SK-N-SH (cell line): ENCODE measurements at regions not wholly inside any gene's neighbourhood (a gene's known extent, or its start where the extent isn't known, plus 50 kb on each side); places are given as distances from the start of the nearest gene placed in this dataset.

Experiments
- CTCF ChIA-PET: fragments of 300-600, 350-600 bp; formaldehyde crosslinking; extraction: SDS; loops from one replicate; lab custom pipeline; 2021; lab: Yijun Ruan, JAX
- POLR2A ChIA-PET: fragments of 350-600 bp; sonication (Branson Sonifier 250); formaldehyde crosslinking; extraction: SDS; loops from one replicate; lab custom pipeline; 2020; ENCODE audit warnings: antibody characterized with exemption, inconsistent platforms; lab: Yijun Ruan, JAX
- DNase-seq: peaks from one replicate; pipeline ENCODE4 v3.0.0; 2012
- H2AFZ ChIP-seq: fragments of 200-600 bp; sonication (generic); 2 replicates; pipeline ENCODE4 v1.8.1; 2016; ENCODE audit warnings: antibody characterized with exemption, mild to moderate bottlenecking, low read depth
- H3F3A ChIP-seq: fragments of 200-600 bp; sonication (generic); replicated peaks from 2 replicates; pipeline ENCODE3; 2016; ENCODE audit warnings: antibody characterized with exemption, mild to moderate bottlenecking; ENCODE audit not compliant: insufficient read depth
- H3K27ac ChIP-seq, 2 experiments: fragments of 200-500 bp in 1 of 2; fragments of 200-600 bp in 1 of 2; sonication (Bioruptor generic) in 1 of 2; sonication (generic), shearing (Covaris generic) in 1 of 2; 2 replicates each; pipeline versions ENCODE4 v1.5.1 to v1.6.1; 2014 to 2016; ENCODE audit warnings: low read depth in 2 of 2, inconsistent platforms in 1 of 2, low read length in 1 of 2, mild to moderate bottlenecking in 1 of 2, mixed read lengths in 1 of 2
- H3K27me3 ChIP-seq: fragments of 200-600 bp; sonication (generic), shearing (Covaris generic); 2 replicates; pipeline ENCODE4 v1.6.1; 2016; ENCODE audit warnings: mixed run types; ENCODE audit not compliant: insufficient read depth
- H3K36me3 ChIP-seq, 2 experiments: fragments of 200-500 bp in 1 of 2; fragments of 200-600 bp in 1 of 2; sonication (Bioruptor generic) in 1 of 2; sonication (generic) in 1 of 2; replicated peaks in 1 of 2; 2 replicates each; pipeline versions ENCODE3 to v1.5.1; 2014 to 2016; ENCODE audit warnings: low read length in 1 of 2, mild to moderate bottlenecking in 1 of 2; ENCODE audit not compliant: insufficient read depth in 2 of 2, control insufficient read depth in 1 of 2
- H3K4me1 ChIP-seq, 2 experiments: fragments of 200-500 bp in 1 of 2; fragments of 200-600 bp in 1 of 2; sonication (Bioruptor generic) in 1 of 2; sonication (generic), shearing (Covaris generic) in 1 of 2; 2 replicates each; pipeline versions ENCODE4 v1.5.1 to v1.6.1; 2014 to 2016; ENCODE audit warnings: low read depth in 1 of 2, low read length in 1 of 2, mixed run types in 1 of 2; ENCODE audit not compliant: insufficient read depth in 2 of 2, control insufficient read depth in 1 of 2
- H3K4me2 ChIP-seq: fragments of 200-600 bp; sonication (generic), shearing (Covaris generic); 2 replicates; pipeline ENCODE4 v1.6.1; 2017; ENCODE audit warnings: mixed run types
- H3K4me3 ChIP-seq, 2 experiments: fragments of 200-500 bp in 1 of 2; fragments of 200-600 bp in 1 of 2; sonication (Bioruptor generic) in 1 of 2; sonication (generic), shearing (Covaris generic) in 1 of 2; 2 replicates each; pipeline versions ENCODE4 v1.5.1 to v1.8.1; 2014 to 2016; ENCODE audit warnings: low read depth in 2 of 2, inconsistent platforms in 1 of 2, low read length in 1 of 2, mild to moderate bottlenecking in 1 of 2, mixed read lengths in 1 of 2, moderate library complexity in 1 of 2
- H3K79me2 ChIP-seq: fragments of 200-600 bp; sonication (generic); 2 replicates; pipeline ENCODE4 v1.8.1; 2017; ENCODE audit warnings: mild to moderate bottlenecking; ENCODE audit not compliant: insufficient read depth
- H3K9ac ChIP-seq: fragments of 200-600 bp; sonication (generic); 2 replicates; pipeline ENCODE4 v1.6.1; 2017; ENCODE audit warnings: mixed run types
- H3K9me2 ChIP-seq: fragments of 200-600 bp; sonication (generic); 2 replicates; pipeline ENCODE4 v1.6.1; 2017; ENCODE audit warnings: mixed run types
- H3K9me3 ChIP-seq: fragments of 200-600 bp; sonication (generic); 2 replicates; pipeline ENCODE4 v1.6.1; 2017; ENCODE audit warnings: mixed run types, mild to moderate bottlenecking, moderate library complexity
- H4K20me1 ChIP-seq: fragments of 200-600 bp; sonication (generic); 2 replicates; pipeline ENCODE4 v1.6.1; 2017; ENCODE audit warnings: mild to moderate bottlenecking, mixed run types; ENCODE audit not compliant: insufficient read depth
- CTCF ChIP-seq: fragments of 200-600 bp; sonication (generic); IDR thresholded peaks from 2 replicates; pipeline ENCODE4 v1.6.1; 2017; ENCODE audit warnings: antibody characterized with exemption, mild to moderate bottlenecking, moderate library complexity
- EP300 ChIP-seq, 2 experiments: IDR thresholded peaks; 2 replicates each; pipeline versions ENCODE4 v1.4.0 to v1.6.1; 2012; ENCODE audit warnings: borderline replicate concordance in 1 of 2, low read depth in 1 of 2, low read length in 1 of 2
- EZH2phosphoT487 ChIP-seq: fragments of 200-600 bp; sonication (generic); IDR thresholded peaks from 2 replicates; pipeline ENCODE4 v1.6.1; 2017; ENCODE audit warnings: low read depth, mixed run types, mild to moderate bottlenecking, antibody characterized with exemption, moderate library complexity, borderline replicate concordance
- FOXM1 ChIP-seq: IDR thresholded peaks from 2 replicates; pipeline ENCODE4 v1.4.0; 2012; ENCODE audit warnings: low read depth, mild to moderate bottlenecking
- GABPA ChIP-seq: IDR thresholded peaks from 2 replicates; pipeline ENCODE4 v1.4.0; 2012; ENCODE audit warnings: low read depth, mild to moderate bottlenecking
- MEF2A ChIP-seq: IDR thresholded peaks from 2 replicates; pipeline ENCODE4 v1.4.0; 2012; ENCODE audit warnings: low read depth, borderline replicate concordance
- MXI1 ChIP-seq: IDR thresholded peaks from 2 replicates; pipeline ENCODE4 v1.6.1; 2012; ENCODE audit warnings: mild to moderate bottlenecking, low read depth, low read length, improper control_type of control experiment
- NRF1 ChIP-seq: IDR thresholded peaks from 2 replicates; pipeline ENCODE4 v1.6.1; 2012; ENCODE audit warnings: low read depth, mild to moderate bottlenecking, low read length
- PBX3 ChIP-seq: IDR thresholded peaks from 2 replicates; pipeline ENCODE4; 2012
- POLR2AphosphoS5 ChIP-seq: IDR thresholded peaks from 2 replicates; pipeline ENCODE4 v1.6.1; 2012; ENCODE audit warnings: low read depth, low read length
- RAD21 ChIP-seq: IDR thresholded peaks from 2 replicates; pipeline ENCODE4 v1.6.1; 2012; ENCODE audit warnings: mild to moderate bottlenecking, low read length
- REST ChIP-seq: IDR thresholded peaks from 2 replicates; pipeline ENCODE4 v1.6.1; 2012; ENCODE audit warnings: mild to moderate bottlenecking, low read depth, low read length, moderate library complexity
- RFX5 ChIP-seq: IDR thresholded peaks from 2 replicates; pipeline ENCODE4 v1.6.1; 2012; ENCODE audit warnings: mild to moderate bottlenecking, improper control_type of control experiment, low read length
- TAF1 ChIP-seq: IDR thresholded peaks from 2 replicates; pipeline ENCODE4 v1.6.1; 2012; ENCODE audit warnings: low read depth, mild to moderate bottlenecking, low read length, moderate library complexity, borderline replicate concordance
- TCF12 ChIP-seq: IDR thresholded peaks from 2 replicates; pipeline ENCODE4 v1.4.0; 2012
- YY1 ChIP-seq: IDR thresholded peaks from 2 replicates; pipeline ENCODE4 v1.4.0; 2012; ENCODE audit warnings: low read depth, mild to moderate bottlenecking
- WGBS: methylation state at CpG from one replicate; pipeline ENCODE4 v1.1.6; 2017; ENCODE audit warnings: low lambda C conversion rate; 5-methylcytosine and 5-hydroxymethylcytosine counted together

GRCh38 chr3:46092702-46093080 lies 65.4 kb upstream of the XCR1 start:
- POLR2A ChIA-PET: no interaction called here
- Histone ChIP-seq H2AFZ (no peak overlapping the region), H3K4me1 (no peaks in the 10 kb centered on the region), H3K79me2 (no peaks in the 10 kb centered on the region), H3K27ac (no peak overlapping the region)
- DNase-seq: no peak
- TF ChIP-seq REST: no peak
- TF ChIP-seq EZH2phosphoT487: no peak
- no peak for TF ChIP-seq RAD21
- no peak for TF ChIP-seq PBX3
- TF ChIP-seq TCF12: no peak
- TF ChIP-seq MXI1: no peak
- TF ChIP-seq RFX5: no peak
- no peak for TF ChIP-seq CTCF
- TF ChIP-seq TAF1: no peak
- no peak for TF ChIP-seq FOXM1
- no peak for TF ChIP-seq GABPA
- TF ChIP-seq YY1: no peak
- no peak for TF ChIP-seq POLR2AphosphoS5
- TF ChIP-seq EP300 (IDR thresholded peaks at IDR 0.05; ENCODE audit: borderline replicate concordance in 1 of 2, low read depth in 1 of 2, low read length in 1 of 2): no peak
- TF ChIP-seq NRF1: no peak
- TF ChIP-seq MEF2A: no peak
- TF ChIP-seq, all 33 proteins: peak for 0
- CTCF ChIA-PET: interaction anchor here (2.2 to 2.6 kb wide), 2 partner anchors 13 to 154 kb away, joined by 7 to 16 read pairs; no protein-coding TSS in a partner anchor
- no peak overlapping the region for H3K4me3 ChIP-seq
- H3K9me2 ChIP-seq: no peaks in the 10 kb centered on the region
- H3K27me3 ChIP-seq: peaks cover 11% of the 10 kb centered on the region; the same call in 1 of the 2 replicates
- no peak overlapping the region for H3K4me2 ChIP-seq
- WGBS: 21% methylated on average over 2 of the region's 2 CpGs
- no peaks in the 10 kb centered on the region for H4K20me1 ChIP-seq
- H3K9me3 ChIP-seq: no peaks in the 10 kb centered on the region
- H3K36me3 ChIP-seq: no peaks in the 10 kb centered on the region
- no peak overlapping the region for H3K9ac ChIP-seq
- no peaks in the 10 kb centered on the region for H3F3A ChIP-seq
